ENCODE measurements at regions not wholly inside any gene's neighbourhood (a gene's known extent, or its start where the extent isn't known, plus 50 kb on each side); places are given as distances from the start of the nearest gene placed in this dataset.

GRCh38 chr9:2448193-2448738 lies 173.3 kb upstream of the VLDLR start:
- no peak for DNase-seq (ENCODE audit: low read depth)
- no peak for TF ChIP-seq CTCF (IDR thresholded peaks at IDR 0.05; ENCODE audit: control insufficient read depth, insufficient read depth, low read depth, low read length, missing control alignments)
- H3K4me3 ChIP-seq (ENCODE audit: control insufficient read depth, low read depth, low read length), result no peak overlapping the region

GRCh38 chr9:2453106-2453505 lies 168.5 kb upstream of the VLDLR start:
- no peak for TF ChIP-seq CTCF (IDR thresholded peaks at IDR 0.05; ENCODE audit: control insufficient read depth, insufficient read depth, low read depth, low read length, missing control alignments)

GRCh38 chr9:2453701-2454100 lies 167.9 kb upstream of the VLDLR start:
- no peak for DNase-seq (ENCODE audit: low read depth)
- TF ChIP-seq CTCF (IDR thresholded peaks at IDR 0.05; ENCODE audit: control insufficient read depth, insufficient read depth, low read depth, low read length, missing control alignments), result no peak
- no peak overlapping the region for H3K4me3 ChIP-seq (ENCODE audit: control insufficient read depth, low read depth, low read length)

More at GRCh38 chr9:2453106-2453505, 168.5 kb upstream of the VLDLR start:
- no peak overlapping the region for H3K4me3 ChIP-seq (ENCODE audit: control insufficient read depth, low read depth, low read length)
- DNase-seq (ENCODE audit: low read depth), result no peak

- no peak for TF ChIP-seq CTCF (IDR thresholded peaks at IDR 0.05; ENCODE audit: control insufficient read depth, insufficient read depth, low read depth, low read length, missing control alignments)
- DNase-seq (ENCODE audit: low read depth), result no peak
- no peak overlapping the region for H3K4me3 ChIP-seq (ENCODE audit: control insufficient read depth, low read depth, low read length)
Measured at GRCh38 chr9:2459756-2460155, 161.8 kb upstream of the VLDLR start.

- no peak for DNase-seq (ENCODE audit: low read depth)
- no peak for TF ChIP-seq CTCF (IDR thresholded peaks at IDR 0.05; ENCODE audit: control insufficient read depth, insufficient read depth, low read depth, low read length, missing control alignments)
- H3K4me3 ChIP-seq (ENCODE audit: control insufficient read depth, low read depth, low read length), result no peak overlapping the region
Measured at GRCh38 chr9:2461892-2462291, 159.7 kb upstream of the VLDLR start.

GRCh38 chr9:2464624-2465023 lies 157.0 kb upstream of the VLDLR start:
- no peak for DNase-seq (ENCODE audit: low read depth)
- TF ChIP-seq CTCF (IDR thresholded peaks at IDR 0.05; ENCODE audit: control insufficient read depth, insufficient read depth, low read depth, low read length, missing control alignments), result no peak
- no peak overlapping the region for H3K4me3 ChIP-seq (ENCODE audit: control insufficient read depth, low read depth, low read length)

- DNase-seq (ENCODE audit: low read depth), result no peak
- TF ChIP-seq CTCF (IDR thresholded peaks at IDR 0.05; ENCODE audit: control insufficient read depth, insufficient read depth, low read depth, low read length, missing control alignments), result no peak
- H3K4me3 ChIP-seq (ENCODE audit: control insufficient read depth, low read depth, low read length), result no peak overlapping the region
Measured at GRCh38 chr9:2465516-2465915, 156.1 kb upstream of the VLDLR start.
